NCI-H2227 (cell line): ENCODE measurements at regions not wholly inside any gene's neighbourhood (a gene's known extent, or its start where the extent isn't known, plus 50 kb on each side); places are given as distances from the start of the nearest gene placed in this dataset.

Experiments used
- DNase-seq: peaks from one replicate; lab custom pipeline; 2025; ENCODE audit not compliant: unreplicated experiment; lab: John Stamatoyannopoulos, UW

DNA sequence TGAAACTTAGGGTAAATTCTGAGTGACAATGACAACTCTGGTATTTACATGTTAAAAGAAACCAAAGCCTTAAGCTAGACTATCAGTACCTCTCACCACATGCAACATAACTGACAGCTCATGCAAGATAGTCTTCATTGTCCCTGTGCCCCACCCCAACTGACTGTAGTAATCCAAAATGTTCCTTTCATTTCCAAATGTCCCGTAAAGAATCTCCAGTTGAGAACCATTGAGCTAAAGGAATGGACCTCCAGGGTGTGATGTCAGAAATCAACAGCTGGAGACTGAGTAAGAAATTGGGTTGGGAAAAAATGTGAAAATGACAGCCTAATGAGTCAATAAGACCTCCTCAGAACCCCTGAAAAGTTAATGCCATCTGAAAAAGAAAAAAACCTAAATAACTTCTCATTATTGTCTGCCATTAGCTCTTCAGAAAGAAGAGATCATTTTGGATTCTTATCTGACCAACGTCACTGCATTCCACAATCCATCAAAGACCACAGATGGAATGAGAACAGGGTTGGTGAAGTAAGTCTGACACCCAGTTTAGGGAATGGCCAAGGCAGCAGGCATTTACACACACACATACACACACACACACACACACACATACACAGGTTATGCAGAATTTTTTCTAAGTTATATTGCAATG is 51.7 kb upstream of the ACVR2A start:
- no peak for DNase-seq

- no peak for DNase-seq
These were observed 54.2 kb upstream of the ACVR2A start for GRCh38 chr2:147790580-147790979.

DNA sequence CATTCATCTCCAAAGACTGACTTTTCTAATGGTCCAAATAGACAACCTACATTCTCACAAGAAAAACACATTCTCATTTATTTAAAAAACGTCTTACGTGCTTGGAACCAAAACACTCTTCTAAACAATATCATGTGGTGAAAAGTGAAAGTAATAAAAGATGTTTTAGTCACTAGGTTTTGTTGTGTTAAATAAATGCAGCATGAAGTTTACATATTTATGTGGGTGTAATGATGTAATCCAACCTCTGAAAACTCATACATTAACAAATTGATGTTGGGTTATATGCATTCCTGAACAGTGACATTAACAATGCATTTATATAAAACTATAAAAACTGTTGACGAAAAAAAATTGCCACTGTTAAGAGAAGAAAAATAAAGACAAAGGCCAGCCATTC is 55.1 kb upstream of the ACVR2A start:
- DNase-seq = no peak

- no peak for DNase-seq
These were observed 55.5 kb upstream of the ACVR2A start for GRCh38 chr2:147789287-147789686.

- DNase-seq = peak; percentile 63
These were observed 62.5 kb upstream of the ACVR2A start for GRCh38 chr2:147782141-147782930.

DNA sequence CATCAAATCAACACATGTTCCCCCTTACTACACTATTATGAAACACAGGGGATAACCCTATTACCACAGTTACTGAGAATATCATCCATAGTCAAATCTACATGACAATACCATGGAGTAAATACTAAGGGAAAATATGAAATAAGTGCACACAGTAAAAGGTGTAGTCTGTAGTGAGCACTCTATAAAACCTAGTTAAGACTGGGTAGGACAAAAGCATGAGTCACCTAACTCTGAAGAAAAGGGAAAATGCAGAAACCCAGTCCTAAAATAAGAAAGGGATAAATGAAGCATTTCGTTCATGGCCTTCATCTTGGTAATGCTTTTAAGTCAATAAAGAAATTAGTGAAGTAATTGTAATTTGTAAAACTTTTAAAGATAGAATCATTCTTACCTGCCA is 65.4 kb upstream of the ACVR2A start:
- DNase-seq = no peak

GRCh38 chr2:147777394-147777793 is 67.4 kb upstream of the ACVR2A start:
- DNase-seq = no peak

GRCh38 chr2:147774805-147775204 is 70.0 kb upstream of the ACVR2A start:
- no peak for DNase-seq

GRCh38 chr2:147773479-147773878 is 71.3 kb upstream of the ACVR2A start:
- DNase-seq = no peak

GRCh38 chr2:147772781-147773180 is 72.0 kb upstream of the ACVR2A start:
- no peak for DNase-seq

GRCh38 chr2:147763861-147764260 is 81.0 kb upstream of the ACVR2A start:
- no peak for DNase-seq

- DNase-seq = no peak
These were observed 83.8 kb upstream of the ACVR2A start for GRCh38 chr2:147760984-147761383.

DNA sequence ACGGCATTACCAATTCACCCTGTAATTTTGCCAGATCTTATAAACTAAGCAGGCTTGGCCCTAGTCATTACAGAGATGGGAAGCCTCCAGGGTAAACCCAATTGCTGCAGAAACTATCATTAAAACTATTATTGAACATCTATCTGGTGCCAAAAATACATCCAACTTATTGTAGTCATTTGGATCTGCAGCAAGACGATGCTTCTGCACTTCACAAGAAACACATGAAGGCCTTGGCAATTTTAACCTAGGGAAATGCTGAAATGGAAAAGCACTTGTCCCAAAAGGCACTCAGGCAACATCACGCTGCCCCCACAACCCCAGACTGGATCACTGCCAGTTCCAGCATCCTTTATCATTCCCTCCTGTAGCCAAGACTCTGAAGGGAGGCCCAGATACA is 85.3 kb upstream of the ACVR2A start:
- DNase-seq = peak; percentile 87

DNA sequence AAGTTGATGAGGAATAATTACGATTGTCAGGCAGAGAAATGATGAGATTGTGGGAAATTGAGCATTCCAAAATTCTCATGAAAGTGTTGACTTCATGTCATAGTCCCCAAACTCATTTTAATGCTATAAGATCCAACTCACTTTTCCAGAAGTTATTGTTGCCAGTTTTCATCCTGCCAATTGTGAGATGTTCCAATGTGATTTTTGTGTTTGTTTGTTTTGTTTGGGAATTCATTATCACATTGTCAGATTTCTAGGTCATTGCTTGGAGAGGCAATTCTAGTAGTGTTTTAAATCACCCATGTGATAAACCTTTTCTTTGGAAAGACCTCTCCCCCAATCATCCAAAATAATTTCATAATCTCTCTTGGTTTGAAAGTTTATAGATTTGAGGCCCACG is 86.0 kb upstream of the ACVR2A start:
- no peak for DNase-seq

DNA sequence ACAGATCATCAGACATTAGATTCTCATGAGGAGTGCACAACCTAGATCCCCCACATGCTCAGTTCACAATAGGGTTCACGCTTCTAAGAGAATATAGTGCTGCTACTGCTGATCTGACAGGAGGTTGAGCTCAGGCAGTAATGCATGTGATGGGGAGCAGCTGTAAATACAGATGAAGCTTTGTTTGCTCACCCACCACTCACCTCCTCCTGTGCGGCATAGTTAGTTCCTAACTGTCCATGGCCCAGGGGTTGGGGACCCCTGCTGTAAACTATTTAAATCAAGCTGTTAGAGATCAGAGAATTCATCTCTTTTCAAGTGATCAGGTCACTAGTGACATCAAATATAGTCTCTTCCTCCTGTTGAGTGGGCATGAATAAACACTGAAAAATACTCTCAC is 88.8 kb upstream of the ACVR2A start:
- DNase-seq = peak; percentile 31

DNA sequence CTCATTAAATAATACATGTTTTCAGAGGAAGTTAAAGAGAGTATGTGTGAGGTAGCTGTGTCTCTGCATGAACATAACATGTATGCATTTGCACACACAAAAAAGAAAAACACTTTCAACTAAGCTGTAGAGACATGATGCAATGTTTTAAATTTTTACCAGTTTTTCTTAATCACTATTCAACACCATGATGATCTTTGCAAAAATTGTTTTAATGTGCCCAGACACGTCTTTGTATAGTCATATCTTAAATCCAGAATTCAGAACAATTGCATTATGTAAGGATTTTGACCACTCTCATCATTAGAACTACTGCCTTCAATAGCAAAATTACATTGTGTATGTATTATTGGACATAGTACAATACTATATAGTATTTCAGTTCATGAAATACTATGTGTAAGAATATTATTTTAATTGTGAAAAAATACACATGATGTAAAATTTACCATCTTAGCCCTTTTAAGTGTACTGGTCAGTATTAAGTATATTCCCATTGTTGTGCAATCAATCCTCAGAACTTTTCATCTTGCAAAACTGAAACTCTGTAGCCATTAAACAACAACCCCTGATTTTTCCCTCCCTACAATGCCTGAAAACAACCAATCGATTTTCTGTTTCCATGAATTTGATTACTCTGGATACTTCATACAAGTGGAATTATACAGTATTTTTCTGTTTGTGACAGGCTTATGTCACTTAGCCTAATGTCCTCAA is 104.5 kb upstream of the ACVR2A start:
- DNase-seq = no peak

GRCh38 chr2:147739508-147739907 is 105.3 kb upstream of the ACVR2A start:
- DNase-seq = no peak

DNA sequence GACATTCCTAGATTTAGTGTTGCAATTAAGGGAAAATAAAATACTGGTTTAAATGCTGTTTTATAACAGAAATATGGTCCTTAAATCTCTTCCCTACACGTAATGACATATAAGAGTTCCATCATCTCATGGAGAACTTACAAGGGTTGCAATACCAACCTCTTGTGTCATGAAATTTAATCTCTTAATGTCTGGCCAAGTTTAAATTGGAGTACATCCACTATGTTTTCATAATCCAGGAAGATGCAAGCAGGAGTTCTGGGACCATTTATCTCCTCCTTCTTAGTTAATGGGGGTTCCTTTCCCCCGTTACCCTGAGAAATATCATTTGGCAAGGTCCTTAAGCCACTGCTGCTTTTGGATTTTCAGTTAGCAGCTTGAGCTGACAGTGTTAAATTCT is 126.0 kb upstream of the ACVR2A start:
- no peak for DNase-seq

DNA sequence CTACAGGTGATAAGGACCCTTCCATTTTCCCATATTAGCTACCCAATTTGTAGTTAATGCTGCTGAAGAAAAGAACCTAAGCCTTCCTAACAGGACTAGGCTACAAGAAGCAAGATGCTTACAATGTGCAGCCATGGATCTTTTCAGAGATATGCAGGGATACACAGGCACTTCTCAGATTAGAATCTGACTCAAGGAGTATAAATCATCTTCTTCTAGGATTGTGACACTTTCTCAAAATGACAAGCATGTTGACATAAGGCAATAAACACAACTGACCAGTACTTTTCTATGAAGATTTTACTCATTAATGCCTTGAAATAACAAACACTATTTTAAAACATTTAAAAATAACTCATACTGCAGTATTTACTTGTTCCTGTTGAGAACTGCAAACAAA is 127.9 kb upstream of the ACVR2A start:
- no peak for DNase-seq

DNA sequence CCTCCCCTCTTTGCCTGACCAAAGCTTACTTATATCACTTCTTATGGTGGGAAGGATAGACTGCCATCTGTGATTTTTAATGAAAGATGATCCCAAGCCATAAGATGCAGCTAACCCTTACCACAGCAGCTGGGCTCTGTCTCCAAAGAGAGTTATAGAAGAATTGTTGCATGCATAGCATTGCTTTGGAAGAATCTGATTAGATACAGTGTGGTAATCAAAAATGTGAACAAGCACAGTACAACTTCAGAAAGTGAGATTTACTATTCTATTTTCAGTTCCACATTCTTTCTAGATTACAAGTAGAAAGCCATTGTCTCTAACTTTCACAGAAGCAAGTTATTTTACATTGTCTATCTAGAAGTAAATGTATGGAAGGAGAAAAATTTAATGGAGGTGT is 129.0 kb upstream of the ACVR2A start:
- no peak for DNase-seq

DNA sequence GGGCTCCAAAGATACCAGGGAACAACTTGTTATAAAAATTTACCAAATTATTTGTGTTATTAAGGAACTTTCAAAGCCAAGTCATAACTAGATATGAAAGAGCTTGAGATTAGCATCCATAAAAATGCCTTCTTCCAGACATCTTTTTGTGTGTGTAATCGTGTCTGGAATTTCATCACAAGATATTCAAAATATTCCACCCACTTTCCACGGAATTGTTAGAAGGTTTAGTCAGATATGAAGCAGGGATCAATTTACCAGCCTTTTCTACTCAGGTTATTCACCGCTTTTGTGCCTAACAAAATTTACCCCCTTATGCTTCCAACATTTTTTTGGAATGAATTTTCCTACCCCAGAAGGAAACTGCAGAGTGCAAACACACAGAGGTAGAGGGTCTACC is 130.2 kb upstream of the ACVR2A start:
- DNase-seq = no peak

DNA sequence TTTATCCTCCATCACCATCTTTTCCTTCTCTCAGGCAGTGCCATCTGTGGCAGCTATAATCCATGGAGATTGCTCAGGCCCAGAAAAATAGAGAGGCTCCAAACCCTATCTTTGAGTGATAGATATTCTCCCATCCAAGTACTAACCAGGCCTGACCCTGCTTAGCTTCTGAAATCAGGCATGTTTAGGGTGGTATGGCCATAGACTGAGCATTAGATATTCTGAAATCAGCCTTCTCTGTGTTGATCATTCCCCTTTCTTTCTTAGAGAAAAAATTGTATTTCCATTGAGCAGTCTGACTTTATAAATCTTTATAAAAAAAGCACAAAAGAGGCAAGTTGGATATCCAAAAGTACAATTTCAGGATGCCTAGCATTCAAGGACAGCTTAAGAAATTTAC is 131.5 kb upstream of the ACVR2A start:
- no peak for DNase-seq
